ENCODE measurements at regions not wholly inside any gene's neighbourhood (a gene's known extent, or its start where the extent isn't known, plus 50 kb on each side); places are given as distances from the start of the nearest gene placed in this dataset.

- H3K4me3 ChIP-seq (ENCODE audit: low read length): no peak overlapping the region
- DNase-seq (ENCODE audit: low read depth): no peak
- no peak for TF ChIP-seq CTCF (conservative IDR thresholded peaks at IDR 0.05; ENCODE audit: low read length)
Observed at GRCh38 chr18:78612801-78613200, 366.8 kb upstream of the SALL3 start.

GRCh38 chr18:78618726-78619125, 360.9 kb upstream of the SALL3 start:
- H3K4me3 ChIP-seq (ENCODE audit: low read length): no peak overlapping the region
- TF ChIP-seq CTCF (conservative IDR thresholded peaks at IDR 0.05; ENCODE audit: low read length): no peak
- no peak for DNase-seq (ENCODE audit: low read depth)

GRCh38 chr18:78619854-78620253, 359.8 kb upstream of the SALL3 start:
- H3K4me3 ChIP-seq (ENCODE audit: low read length): no peak overlapping the region
- DNase-seq (ENCODE audit: low read depth): no peak
- TF ChIP-seq CTCF (conservative IDR thresholded peaks at IDR 0.05; ENCODE audit: low read length): no peak

- no peak for DNase-seq (ENCODE audit: low read depth)
- no peak overlapping the region for H3K4me3 ChIP-seq (ENCODE audit: low read length)
- no peak for TF ChIP-seq CTCF (conservative IDR thresholded peaks at IDR 0.05; ENCODE audit: low read length)
Observed at GRCh38 chr18:78620326-78620725, 359.3 kb upstream of the SALL3 start.

GRCh38 chr18:78621141-78621755, 358.4 kb upstream of the SALL3 start:
- no peak overlapping the region for H3K4me3 ChIP-seq (ENCODE audit: low read length)
- no peak for TF ChIP-seq CTCF (conservative IDR thresholded peaks at IDR 0.05; ENCODE audit: low read length)
- DNase-seq (ENCODE audit: low read depth): no peak

- DNase-seq (ENCODE audit: low read depth): no peak
- no peak overlapping the region for H3K4me3 ChIP-seq (ENCODE audit: low read length)
- no peak for TF ChIP-seq CTCF (conservative IDR thresholded peaks at IDR 0.05; ENCODE audit: low read length)
Observed at GRCh38 chr18:78622251-78622906, 357.2 kb upstream of the SALL3 start.

GRCh38 chr18:78622907-78623541, 356.6 kb upstream of the SALL3 start:
- DNase-seq (ENCODE audit: low read depth): no peak
- TF ChIP-seq CTCF (conservative IDR thresholded peaks at IDR 0.05; ENCODE audit: low read length): no peak
- H3K4me3 ChIP-seq (ENCODE audit: low read length): no peak overlapping the region

All from AG10803 (cell line).